Stomach smooth muscle (tissue), 2 donors: ENCODE measurements at regions not wholly inside any gene's neighbourhood (a gene's known extent, or its start where the extent isn't known, plus 50 kb on each side); places are given as distances from the start of the nearest gene placed in this dataset.

Experiments
- H3K27ac ChIP-seq: one replicate; pipeline ENCODE4 v1.7.0; 2013; ENCODE audit warnings: mild to moderate bottlenecking, low read length, inconsistent platforms
- H3K27me3 ChIP-seq, 2 donors: one replicate each; pipeline ENCODE4 v1.7.0; 2013; ENCODE audit warnings: low read length in 2 of 2; ENCODE audit not compliant: insufficient read depth in 2 of 2, control insufficient read depth in 1 of 2
- H3K36me3 ChIP-seq, 2 donors: one replicate each; pipeline ENCODE4 v1.7.0; 2013; ENCODE audit warnings: low read length in 2 of 2; ENCODE audit not compliant: control insufficient read depth in 2 of 2, insufficient read depth in 2 of 2
- H3K4me1 ChIP-seq: one replicate; pipeline ENCODE4 v1.7.0; 2013; ENCODE audit warnings: low read length; ENCODE audit not compliant: control insufficient read depth, insufficient read depth
- H3K4me3 ChIP-seq, 2 donors: one replicate each; pipeline ENCODE4 v1.7.0; 2013; ENCODE audit warnings: low read length in 2 of 2
- H3K9ac ChIP-seq, 2 donors: one replicate each; pipeline ENCODE4 v1.7.0; 2013; ENCODE audit warnings: low read length in 2 of 2, mild to moderate bottlenecking in 1 of 2
- H3K9me3 ChIP-seq, 2 donors: one replicate each; pipeline ENCODE4 v1.7.0; 2013; ENCODE audit warnings: low read length in 2 of 2; ENCODE audit not compliant: control insufficient read depth in 2 of 2
- donor health status: healthy.
- donor health status: Pancreatic carcinoma.

- Histone ChIP-seq H3K4me1 (no peaks in the 10 kb centered on the region), H3K9ac (no peak overlapping the region), H3K27me3 (peaks cover 11 to 12% of the 10 kb centered on the region in 2 donors), H3K4me3 (no peak overlapping the region), H3K27ac (no peak overlapping the region), H3K9me3 (peaks cover 7 to 17% of the 10 kb centered on the region in 2 donors), H3K36me3 (no peaks in the 10 kb centered on the region)
Measured at GRCh38 chr17:36879027-36879426, 58.2 kb upstream of the LHX1 start.

- Histone ChIP-seq H3K4me1 (no peaks in the 10 kb centered on the region), H3K27ac (no peak overlapping the region), H3K36me3 (no peaks in the 10 kb centered on the region), H3K4me3 (no peak overlapping the region), H3K9ac (no peak overlapping the region), H3K27me3 (peaks cover 15 to 16% of the 10 kb centered on the region in 2 donors), H3K9me3 (peaks cover 7 to 17% of the 10 kb centered on the region in 2 donors)
Measured at GRCh38 chr17:36879624-36880131, 57.6 kb upstream of the LHX1 start.

- no peak overlapping the region for H3K27ac ChIP-seq
- peaks cover 18 to 21% of the 10 kb centered on the region in 2 donors for H3K27me3 ChIP-seq
- no peaks in the 10 kb centered on the region for H3K36me3 ChIP-seq
- H3K4me3 ChIP-seq, result no peak overlapping the region
- H3K9me3 ChIP-seq, result peaks cover 7 to 17% of the 10 kb centered on the region in 2 donors
- H3K9ac ChIP-seq, result no peak overlapping the region
- no peaks in the 10 kb centered on the region for H3K4me1 ChIP-seq
Measured at GRCh38 chr17:36880268-36880905, 56.9 kb upstream of the LHX1 start.

GRCh38 chr17:36881323-36881722, 56.0 kb upstream of the LHX1 start:
- no peak overlapping the region for H3K4me3 ChIP-seq
- no peaks in the 10 kb centered on the region for H3K4me1 ChIP-seq
- peaks cover 20 to 27% of the 10 kb centered on the region in 2 donors for H3K27me3 ChIP-seq
- no peak overlapping the region for H3K27ac ChIP-seq
- H3K9ac ChIP-seq, result no peak overlapping the region
- no peaks in the 10 kb centered on the region for H3K36me3 ChIP-seq
- H3K9me3 ChIP-seq, result peaks cover 7 to 17% of the 10 kb centered on the region in 2 donors

- Histone ChIP-seq H3K27ac (no peak overlapping the region), H3K4me1 (no peaks in the 10 kb centered on the region), H3K36me3 (no peaks in the 10 kb centered on the region), H3K4me3 (no peak overlapping the region), H3K9me3 (peaks cover 7 to 17% of the 10 kb centered on the region in 2 donors), H3K27me3 (peaks cover 22 to 24% of the 10 kb centered on the region in 2 donors), H3K9ac (no peak overlapping the region)
Measured at GRCh38 chr17:36884495-36885152, 52.7 kb upstream of the LHX1 start.

- Histone ChIP-seq H3K36me3 (no peaks in the 10 kb centered on the region), H3K9ac (no peak overlapping the region), H3K9me3 (peaks cover 7 to 17% of the 10 kb centered on the region in 2 donors), H3K4me3 (no peak overlapping the region), H3K27me3 (peaks cover 21 to 25% of the 10 kb centered on the region in 2 donors), H3K4me1 (no peaks in the 10 kb centered on the region), H3K27ac (no peak overlapping the region)
Measured at GRCh38 chr17:36885153-36885735, 52.0 kb upstream of the LHX1 start.

GRCh38 chr17:36885771-36886377, 51.4 kb upstream of the LHX1 start:
- Histone ChIP-seq H3K4me1 (no peaks in the 10 kb centered on the region), H3K27ac (no peak overlapping the region), H3K9me3 (peaks cover 4 to 14% of the 10 kb centered on the region in 2 donors), H3K9ac (no peak overlapping the region), H3K4me3 (no peak overlapping the region), H3K36me3 (no peaks in the 10 kb centered on the region), H3K27me3 (peaks cover 23 to 26% of the 10 kb centered on the region in 2 donors)
